HEK293 (cell line): ENCODE measurements at regions not wholly inside any gene's neighbourhood (a gene's known extent, or its start where the extent isn't known, plus 50 kb on each side); places are given as distances from the start of the nearest gene placed in this dataset.

Experiments
- CTCF ChIA-PET: fragments of 350-600 bp; formaldehyde crosslinking; extraction: SDS; loops from one replicate; lab custom pipeline; 2021; ENCODE audit warnings: antibody characterized with exemption; lab: Yijun Ruan, JAX
- POLR2A ChIA-PET: fragments of 300-600 bp; formaldehyde crosslinking; extraction: SDS; loops from one replicate; lab custom pipeline; 2020; ENCODE audit warnings: antibody characterized with exemption, inconsistent platforms; lab: Yijun Ruan, JAX
- H3K27ac ChIP-seq: fragments of 200-500 bp; sonication (Bioruptor generic); 2 replicates; pipeline ENCODE4 v1.5.1; 2014; ENCODE audit warnings: low read depth, low read length, control low read depth, inconsistent platforms; ENCODE audit errors: extremely low read depth
- H3K36me3 ChIP-seq, 2 experiments: fragments of 200-500 bp in 1 of 2; sonication (Bioruptor generic) in 1 of 2; 1 replicate in 1 of 2; 2 replicates in 1 of 2; pipeline ENCODE4 v1.5.1; 2014 to 2017; ENCODE audit warnings: inconsistent platforms in 2 of 2, low read length in 2 of 2; ENCODE audit not compliant: control insufficient read depth in 2 of 2, insufficient read depth in 1 of 2
- H3K4me1 ChIP-seq: fragments of 200-500 bp; sonication (Bioruptor generic); 2 replicates; pipeline ENCODE4 v1.5.1; 2014; ENCODE audit warnings: mild to moderate bottlenecking, low read length, inconsistent platforms; ENCODE audit not compliant: control insufficient read depth, insufficient read depth
- H3K4me3 ChIP-seq: 2 replicates; pipeline ENCODE4 v1.5.1; 2011; ENCODE audit warnings: low read depth, mild to moderate bottlenecking, control low read depth, low read length, moderate library complexity
- H3K9me3 ChIP-seq: fragments of 200-500 bp; sonication (Bioruptor generic); 2 replicates; pipeline ENCODE4 v1.5.1; 2014; ENCODE audit warnings: low read depth, low read length, inconsistent platforms; ENCODE audit not compliant: control insufficient read depth, insufficient read depth
- AEBP2 ChIP-seq: fragments of 450-650 bp; formaldehyde crosslinking; IDR thresholded peaks from 2 replicates; pipeline ENCODE4 v1.5.1; 2016; ENCODE audit warnings: missing biosample characterization, missing genetic modification characterization, borderline replicate concordance
- BCL6B ChIP-seq: fragments of 450-650 bp; formaldehyde crosslinking; IDR thresholded peaks from 2 replicates; pipeline ENCODE4 v1.5.1; 2017; ENCODE audit warnings: missing biosample characterization, missing genetic modification characterization
- EGR2 ChIP-seq: fragments of 450-650 bp; formaldehyde crosslinking; IDR thresholded peaks from 2 replicates; pipeline ENCODE4 v1.5.1; 2016; ENCODE audit warnings: low read depth, missing biosample characterization, missing genetic modification characterization
- GFI1B ChIP-seq: fragments of 450-650 bp; formaldehyde crosslinking; IDR thresholded peaks from 2 replicates; pipeline ENCODE4 v1.5.1; 2016; ENCODE audit warnings: missing biosample characterization, missing genetic modification characterization
- GLI4 ChIP-seq: fragments of 450-650 bp; formaldehyde crosslinking; IDR thresholded peaks from 2 replicates; pipeline ENCODE4 v1.5.1; 2016; ENCODE audit warnings: missing biosample characterization, missing genetic modification characterization
- SP2 ChIP-seq: fragments of 450-650 bp; formaldehyde crosslinking; IDR thresholded peaks from 2 replicates; pipeline ENCODE4 v1.5.1; 2016; ENCODE audit warnings: missing biosample characterization, missing genetic modification characterization
- ZFHX2 ChIP-seq: fragments of 450-650 bp; formaldehyde crosslinking; conservative IDR thresholded peaks from 2 replicates; pipeline ENCODE4 v1.5.1; 2016; ENCODE audit warnings: missing biosample characterization, missing genetic modification characterization
- ZFP3 ChIP-seq: fragments of 450-650 bp; formaldehyde crosslinking; IDR thresholded peaks from 2 replicates; pipeline ENCODE4 v1.5.1; 2016; ENCODE audit warnings: low read depth, missing biosample characterization, missing genetic modification characterization
- ZFP41 ChIP-seq: fragments of 450-650 bp; formaldehyde crosslinking; IDR thresholded peaks from 2 replicates; pipeline ENCODE4 v1.5.1; 2016; ENCODE audit warnings: missing biosample characterization, missing genetic modification characterization, borderline replicate concordance
- ZFP69B ChIP-seq: fragments of 450-650 bp; formaldehyde crosslinking; IDR thresholded peaks from 2 replicates; pipeline ENCODE4 v1.5.1; 2016; ENCODE audit warnings: missing biosample characterization, missing genetic modification characterization
- ZIC2 ChIP-seq: fragments of 450-650 bp; formaldehyde crosslinking; IDR thresholded peaks from 2 replicates; pipeline ENCODE4 v1.5.1; 2016; ENCODE audit warnings: missing biosample characterization, missing genetic modification characterization
- ZNF10 ChIP-seq: fragments of 450-650 bp; formaldehyde crosslinking; IDR thresholded peaks from 2 replicates; pipeline ENCODE4 v1.5.1; 2017; ENCODE audit warnings: missing biosample characterization, missing genetic modification characterization
- ZNF112 ChIP-seq: fragments of 450-650 bp; formaldehyde crosslinking; IDR thresholded peaks from 2 replicates; pipeline ENCODE4 v1.5.0; 2017; ENCODE audit warnings: missing biosample characterization, missing genetic modification characterization
- ZNF132 ChIP-seq: fragments of 450-650 bp; formaldehyde crosslinking; IDR thresholded peaks from 2 replicates; pipeline ENCODE4 v1.5.1; 2017; ENCODE audit warnings: missing biosample characterization, missing genetic modification characterization, borderline replicate concordance
- ZNF148 ChIP-seq: fragments of 450-650 bp; formaldehyde crosslinking; IDR thresholded peaks from 2 replicates; pipeline ENCODE4 v1.5.0; 2017; ENCODE audit warnings: missing biosample characterization, missing genetic modification characterization, borderline replicate concordance
- ZNF175 ChIP-seq: fragments of 450-650 bp; formaldehyde crosslinking; IDR thresholded peaks from 2 replicates; pipeline ENCODE4 v1.5.1; 2016; ENCODE audit warnings: missing biosample characterization, missing genetic modification characterization
- ZNF292 ChIP-seq: fragments of 450-650 bp; formaldehyde crosslinking; IDR thresholded peaks from 2 replicates; pipeline ENCODE4 v1.5.1; 2016; ENCODE audit warnings: low read depth, missing biosample characterization, missing genetic modification characterization, borderline replicate concordance
- ZNF341 ChIP-seq: fragments of 450-650 bp; formaldehyde crosslinking; IDR thresholded peaks from 2 replicates; pipeline ENCODE4; 2016; ENCODE audit warnings: low read depth, missing biosample characterization, missing genetic modification characterization
- ZNF423 ChIP-seq: fragments of 450-650 bp; formaldehyde crosslinking; IDR thresholded peaks from 2 replicates; pipeline ENCODE4 v1.5.1; 2016; ENCODE audit warnings: missing biosample characterization, missing genetic modification characterization
- ZNF488 ChIP-seq: fragments of 450-650 bp; formaldehyde crosslinking; IDR thresholded peaks from 2 replicates; pipeline ENCODE4 v1.5.1; 2016; ENCODE audit warnings: missing biosample characterization, missing genetic modification characterization
- ZNF510 ChIP-seq: fragments of 450-650 bp; formaldehyde crosslinking; IDR thresholded peaks from 2 replicates; pipeline ENCODE4 v1.5.1; 2018; ENCODE audit warnings: mild to moderate bottlenecking, missing genetic modification characterization, missing biosample characterization; ENCODE audit not compliant: insufficient replicate concordance
- ZNF529 ChIP-seq: fragments of 450-650 bp; formaldehyde crosslinking; IDR thresholded peaks from 2 replicates; pipeline ENCODE4 v1.5.1; 2017; ENCODE audit warnings: missing genetic modification characterization, missing biosample characterization; ENCODE audit not compliant: insufficient replicate concordance
- ZNF580 ChIP-seq: fragments of 450-650 bp; formaldehyde crosslinking; IDR thresholded peaks from 2 replicates; pipeline ENCODE4 v1.5.1; 2016; ENCODE audit warnings: missing biosample characterization, missing genetic modification characterization
- ZNF626 ChIP-seq: fragments of 450-650 bp; sonication (Bioruptor Pico); formaldehyde crosslinking; IDR thresholded peaks from 2 replicates; pipeline ENCODE4 v1.5.1; 2018; ENCODE audit warnings: missing biosample characterization, missing genetic modification characterization, inconsistent platforms
- ZNF791 ChIP-seq: fragments of 450-650 bp; formaldehyde crosslinking; IDR thresholded peaks from 2 replicates; pipeline ENCODE4 v1.5.1; 2016; ENCODE audit warnings: missing biosample characterization, missing genetic modification characterization
- ZNF830 ChIP-seq: fragments of 450-650 bp; IDR thresholded peaks from 2 replicates; pipeline ENCODE4 v1.5.0; 2018; ENCODE audit warnings: missing biosample characterization, missing genetic modification characterization, low read depth, mild to moderate bottlenecking, moderate library complexity

GRCh38 chr3:1700650-1701049 is 398.0 kb upstream of the CNTN4 start:
- Histone ChIP-seq H3K27ac (no peak overlapping the region), H3K4me3 (no peak overlapping the region), H3K4me1 (no peaks in the 10 kb centered on the region), H3K9me3 (no peaks in the 10 kb centered on the region), H3K36me3 (no peaks in the 10 kb centered on the region)
- ChIA-PET POLR2A (interaction anchor here (0.8 kb wide), 1 partner anchor 8 kb away, joined by 3 read pairs; no protein-coding TSS in a partner anchor), CTCF (no interaction called here)
- no peak for TF ChIP-seq GLI4
- no peak for TF ChIP-seq ZNF10 (tag by site-specific recombination)
- no peak for TF ChIP-seq ZNF292 (tag by site-specific recombination)
- TF ChIP-seq ZNF341 (tag by site-specific recombination) = no peak
- no peak for TF ChIP-seq ZNF112 (tag by site-specific recombination)
- TF ChIP-seq ZNF529 (tag by site-specific recombination) = no peak
- no peak for TF ChIP-seq ZFP69B (tag by site-specific recombination)
- no peak for TF ChIP-seq ZIC2 (tag by site-specific recombination)
- no peak for TF ChIP-seq ZNF132
- TF ChIP-seq ZNF488 (tag by site-specific recombination) = no peak
- no peak for TF ChIP-seq ZNF626 (tag by site-specific recombination)
- TF ChIP-seq ZNF830 (tag by site-specific recombination) = no peak
- no peak for TF ChIP-seq GFI1B
- TF ChIP-seq ZNF148 = no peak
- TF ChIP-seq ZNF791 (tag by site-specific recombination) = no peak
- TF ChIP-seq ZFP3 (tag by site-specific recombination) = no peak

GRCh38 chr3:1703169-1703568 is 395.5 kb upstream of the CNTN4 start:
- no peak for TF ChIP-seq ZNF529 (tag by site-specific recombination)
- TF ChIP-seq EGR2 (tag by site-specific recombination) = no peak
- no peak for TF ChIP-seq AEBP2
- no peak for TF ChIP-seq BCL6B (tag by site-specific recombination)
- TF ChIP-seq ZNF580 (tag by site-specific recombination) = no peak
- TF ChIP-seq ZNF423 = no peak
- TF ChIP-seq ZNF148 = no peak
- TF ChIP-seq ZFP41 (tag by site-specific recombination) = no peak
- no peak for TF ChIP-seq ZNF510 (tag by site-specific recombination)
- TF ChIP-seq SP2 (tag by site-specific recombination) = no peak
- no peak for TF ChIP-seq ZFHX2
- TF ChIP-seq ZNF175 (tag by site-specific recombination) = no peak
- Histone ChIP-seq H3K4me3 (no peak overlapping the region), H3K36me3 (no peaks in the 10 kb centered on the region), H3K27ac (no peak overlapping the region), H3K9me3 (no peaks in the 10 kb centered on the region), H3K4me1 (no peaks in the 10 kb centered on the region)
- ChIA-PET POLR2A (no interaction called here), CTCF (no interaction called here)
